ENCODE measurements at regions not wholly inside any gene's neighbourhood (a gene's known extent, or its start where the extent isn't known, plus 50 kb on each side); places are given as distances from the start of the nearest gene placed in this dataset.

GRCh38 chr3:72651498-72651897 is 196.7 kb downstream of the SHQ1 start:
- Histone ChIP-seq H3K27ac (ENCODE audit: insufficient read depth, low read depth, low read length) (no peak overlapping the region), H2AFZ (ENCODE audit: low read depth, low read length) (no peak overlapping the region), H3K4me1 (ENCODE audit: control insufficient read depth, extremely low read depth, insufficient read depth, low read length) (no peaks in the 10 kb centered on the region), H3K4me3 (replicated peaks in 1 of 3; ENCODE audit: insufficient read depth in 1 of 3, low read depth in 1 of 3, low read length in 3 of 3) (no peak overlapping the region), H3K36me3 (ENCODE audit: control insufficient read depth in 2 of 2, extremely low read depth in 1 of 2, insufficient read depth in 2 of 2, low read length in 2 of 2) (no peaks in the 10 kb centered on the region), H3K27me3 (ENCODE audit: control insufficient read depth in 2 of 2, insufficient read depth in 2 of 2, low read length in 2 of 2) (peaks cover 4 to 13% of the 10 kb centered on the region in 2 experiments), H3K79me2 (ENCODE audit: control insufficient read depth, insufficient read depth, low read length) (no peaks in the 10 kb centered on the region), H3K9me1 (replicated peaks; ENCODE audit: control insufficient read depth, extremely low read depth, insufficient read depth, low read length) (no peaks in the 10 kb centered on the region), H3K4me2 (ENCODE audit: insufficient read depth, low read length) (no peak overlapping the region), H3K9me3 (replicated peaks; ENCODE audit: control insufficient read depth, insufficient read depth, low read length) (no peaks in the 10 kb centered on the region), H3K9ac (replicated peaks; ENCODE audit: extremely low read depth, insufficient read depth, low read length) (no peak overlapping the region), H4K20me1 (replicated peaks; ENCODE audit: control insufficient read depth, extremely low read depth, insufficient read depth, low read length) (no peaks in the 10 kb centered on the region)
- dilution Hi-C loops (cut with MboI; ENCODE audit: extremely low pct_ligation_motif_present, low sequenced_read_pairs): no loop called here
- intact Hi-C loops (cut with micrococcal nuclease): no loop called here
- FAIRE-seq: no peak
- no peak for TF ChIP-seq JUN (IDR thresholded peaks at IDR 0.05; ENCODE audit: borderline replicate concordance, insufficient read depth, insufficient read length, low read depth)
- no peak for TF ChIP-seq GATA2 (IDR thresholded peaks at IDR 0.05; ENCODE audit: insufficient read depth, insufficient read length, low read depth, low read length)
- TF ChIP-seq EZH2 (IDR thresholded peaks at IDR 0.05; ENCODE audit: borderline replicate concordance, low read depth, low read length, severe bottlenecking): no peak
- no peak for TF ChIP-seq MAX (IDR thresholded peaks at IDR 0.05; ENCODE audit: insufficient read depth, insufficient read length)
- TF ChIP-seq FOS (IDR thresholded peaks at IDR 0.05; ENCODE audit: borderline replicate concordance, insufficient read depth, low read length): no peak
- TF ChIP-seq MYC (IDR thresholded peaks at IDR 0.05; ENCODE audit: low read depth, low read length): no peak
- no peak for TF ChIP-seq POLR2A (IDR thresholded peaks at IDR 0.05; ENCODE audit: low read depth, low read length)
- no peak for TF ChIP-seq POLR2AphosphoS5 (IDR thresholded peaks at IDR 0.05; ENCODE audit: insufficient read depth, low read depth, low read length)
- TF ChIP-seq CTCF (IDR thresholded peaks at IDR 0.05; ENCODE audit: extremely low read depth in 1 of 2, insufficient read depth in 1 of 2, low read depth in 1 of 2, low read length in 2 of 2): no peak
- CTCF ChIA-PET: interaction anchor here (1.1 kb wide), 1 partner anchor 14 kb away, joined by 5 read pairs; no protein-coding TSS in a partner anchor
- POLR2A ChIA-PET: no interaction called here
- DNase-seq (ENCODE audit: low read depth, low spot score): no peak
- no TSS peak for BruUV-seq (replicated peaks)

All from endothelial cell of umbilical vein (primary cell).